ENCODE measurements at regions not wholly inside any gene's neighbourhood (a gene's known extent, or its start where the extent isn't known, plus 50 kb on each side); places are given as distances from the start of the nearest gene placed in this dataset.

DNA sequence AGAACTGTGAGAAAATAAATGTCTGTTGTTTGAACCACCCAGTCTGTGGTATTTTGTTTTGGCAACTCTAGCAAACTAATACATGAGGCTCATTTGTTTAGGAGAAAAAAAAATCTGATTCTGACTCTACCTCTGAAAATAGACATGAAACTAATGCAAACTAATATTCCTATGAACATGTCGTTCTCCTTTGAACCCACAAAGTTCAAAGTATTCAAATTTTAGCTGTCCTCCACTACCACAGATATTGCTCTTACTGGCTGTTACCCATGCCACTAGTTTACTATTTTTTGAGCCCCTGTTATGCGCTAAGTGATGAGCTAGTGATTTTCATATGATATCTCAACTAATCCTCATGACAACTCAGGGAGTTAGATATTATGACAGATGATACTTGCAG lies 58.8 kb upstream of the ZNF804B start:
- no peak for DNase-seq (ENCODE audit: low read depth)
- no peak overlapping the region for H3K4me3 ChIP-seq (ENCODE audit: low read length)
- TF ChIP-seq, protein P1, sequence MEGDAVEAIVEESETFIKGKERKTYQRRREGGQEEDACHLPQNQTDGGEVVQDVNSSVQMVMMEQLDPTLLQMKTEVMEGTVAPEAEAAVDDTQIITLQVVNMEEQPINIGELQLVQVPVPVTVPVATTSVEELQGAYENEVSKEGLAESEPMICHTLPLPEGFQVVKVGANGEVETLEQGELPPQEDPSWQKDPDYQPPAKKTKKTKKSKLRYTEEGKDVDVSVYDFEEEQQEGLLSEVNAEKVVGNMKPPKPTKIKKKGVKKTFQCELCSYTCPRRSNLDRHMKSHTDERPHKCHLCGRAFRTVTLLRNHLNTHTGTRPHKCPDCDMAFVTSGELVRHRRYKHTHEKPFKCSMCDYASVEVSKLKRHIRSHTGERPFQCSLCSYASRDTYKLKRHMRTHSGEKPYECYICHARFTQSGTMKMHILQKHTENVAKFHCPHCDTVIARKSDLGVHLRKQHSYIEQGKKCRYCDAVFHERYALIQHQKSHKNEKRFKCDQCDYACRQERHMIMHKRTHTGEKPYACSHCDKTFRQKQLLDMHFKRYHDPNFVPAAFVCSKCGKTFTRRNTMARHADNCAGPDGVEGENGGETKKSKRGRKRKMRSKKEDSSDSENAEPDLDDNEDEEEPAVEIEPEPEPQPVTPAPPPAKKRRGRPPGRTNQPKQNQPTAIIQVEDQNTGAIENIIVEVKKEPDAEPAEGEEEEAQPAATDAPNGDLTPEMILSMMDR (IDR thresholded peaks at IDR 0.05; ENCODE audit: insufficient read depth, low read depth, low read length, missing control alignments) = no peak

GRCh38 chr7:88694207-88694606 lies 65.3 kb upstream of the ZNF804B start:
- no peak overlapping the region for H3K4me3 ChIP-seq (ENCODE audit: low read length)
- TF ChIP-seq, protein P1 (IDR thresholded peaks at IDR 0.05; ENCODE audit: insufficient read depth, low read depth, low read length, missing control alignments) = no peak
- DNase-seq (ENCODE audit: low read depth) = no peak

- H3K4me3 ChIP-seq (ENCODE audit: low read length) = no peak overlapping the region
- TF ChIP-seq, protein P1 (IDR thresholded peaks at IDR 0.05; ENCODE audit: insufficient read depth, low read depth, low read length, missing control alignments) = no peak
- DNase-seq (ENCODE audit: low read depth) = no peak
Measured at GRCh38 chr7:88693131-88693530, 66.4 kb upstream of the ZNF804B start.

- no peak for DNase-seq (ENCODE audit: low read depth)
- TF ChIP-seq, protein P1 (IDR thresholded peaks at IDR 0.05; ENCODE audit: insufficient read depth, low read depth, low read length, missing control alignments) = no peak
- H3K4me3 ChIP-seq (ENCODE audit: low read length) = no peak overlapping the region
Measured at GRCh38 chr7:88692493-88692892, 67.0 kb upstream of the ZNF804B start.

DNA sequence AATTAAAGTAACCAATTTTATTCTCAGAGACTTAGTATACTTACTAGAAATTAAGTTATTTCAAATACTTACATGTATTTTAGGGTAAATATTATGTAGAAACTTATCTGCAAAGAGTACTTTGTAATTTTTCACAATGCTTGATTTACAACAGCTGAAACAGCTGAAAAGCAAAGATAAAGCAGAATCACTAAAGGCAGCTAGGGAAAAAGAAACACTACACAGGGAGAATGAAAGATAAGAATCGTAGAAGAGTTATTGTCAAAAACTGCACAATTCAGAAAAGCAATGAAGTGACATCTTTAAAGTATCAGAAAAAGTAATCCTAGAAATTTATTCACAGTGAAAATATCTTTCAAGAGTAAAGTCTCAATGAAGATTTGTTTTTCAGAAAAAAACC lies 69.7 kb upstream of the ZNF804B start:
- no peak overlapping the region for H3K4me3 ChIP-seq (ENCODE audit: low read length)
- TF ChIP-seq, protein P1 (IDR thresholded peaks at IDR 0.05; ENCODE audit: insufficient read depth, low read depth, low read length, missing control alignments) = no peak
- no peak for DNase-seq (ENCODE audit: low read depth)

DNA sequence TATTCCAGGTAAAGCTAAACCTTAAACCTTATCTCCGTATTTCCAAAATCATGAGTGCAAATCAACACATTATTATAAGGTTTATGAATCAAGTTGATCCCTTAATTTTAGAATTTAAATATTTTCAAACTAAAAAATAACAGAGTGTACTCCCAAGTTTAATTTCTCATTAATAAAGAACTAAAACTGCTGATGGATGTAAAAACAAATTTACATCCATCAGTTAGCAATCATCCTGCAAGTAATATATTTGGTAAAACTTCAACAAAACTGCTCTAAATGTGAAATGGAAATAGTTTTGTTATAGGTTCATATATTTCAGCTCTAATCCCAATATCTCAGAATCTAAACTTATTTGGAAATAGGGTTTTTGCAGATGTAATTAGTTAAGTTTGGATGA lies 71.3 kb upstream of the ZNF804B start:
- TF ChIP-seq, protein P1 (IDR thresholded peaks at IDR 0.05; ENCODE audit: insufficient read depth, low read depth, low read length, missing control alignments) = no peak
- no peak for DNase-seq (ENCODE audit: low read depth)
- H3K4me3 ChIP-seq (ENCODE audit: low read length) = no peak overlapping the region

GRCh38 chr7:88686468-88687229 lies 72.9 kb upstream of the ZNF804B start:
- DNase-seq (ENCODE audit: low read depth) = no peak
- TF ChIP-seq, protein P1 (IDR thresholded peaks at IDR 0.05; ENCODE audit: insufficient read depth, low read depth, low read length, missing control alignments) = no peak
- H3K4me3 ChIP-seq (ENCODE audit: low read length) = no peak overlapping the region

Measured in epithelial cell of esophagus (primary cell).